ENCODE measurements at regions not wholly inside any gene's neighbourhood (a gene's known extent, or its start where the extent isn't known, plus 50 kb on each side); places are given as distances from the start of the nearest gene placed in this dataset.

DNA sequence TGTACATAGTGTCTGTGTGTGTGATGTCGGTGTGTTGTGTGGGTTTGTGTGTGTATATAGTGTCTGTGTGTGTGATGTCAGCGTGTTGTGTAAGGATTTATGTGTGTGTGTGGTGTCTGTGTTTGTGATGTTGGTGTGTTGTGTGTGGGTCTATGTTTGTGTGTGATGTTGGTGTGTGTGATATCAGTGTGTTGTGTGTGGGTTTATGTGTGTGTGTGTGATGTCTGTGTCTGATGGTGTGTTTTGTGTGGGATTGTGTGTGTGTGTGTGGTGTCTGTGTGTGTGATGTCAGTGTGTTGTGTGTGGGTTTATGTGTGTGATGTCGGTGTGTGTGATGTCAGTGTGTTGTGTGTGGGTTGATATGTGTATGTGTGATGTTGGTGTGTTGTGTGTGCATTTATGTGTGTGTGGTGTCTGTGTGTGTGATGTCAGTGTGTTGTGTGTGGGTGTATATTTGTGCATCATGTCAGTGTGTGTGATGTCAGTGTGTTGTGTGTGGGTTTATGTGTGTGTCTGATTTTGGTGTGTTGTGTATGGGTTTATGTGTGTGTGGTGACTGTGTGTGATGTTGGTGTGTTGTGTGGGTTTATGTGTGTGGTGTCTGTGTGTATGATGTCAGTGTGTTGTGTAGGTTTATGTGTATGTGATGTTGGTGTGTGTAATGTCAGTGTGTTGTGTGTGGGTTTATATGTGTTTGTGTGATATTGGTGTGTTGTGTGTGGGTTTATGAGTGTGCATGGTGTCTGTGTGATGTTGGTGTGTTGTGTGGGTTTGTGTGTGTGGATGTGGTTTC lies 102.4 kb upstream of the CD93 start:
- TF ChIP-seq XRCC3 (IDR thresholded peaks at IDR 0.05) = no peak
- TF ChIP-seq, protein P1, sequence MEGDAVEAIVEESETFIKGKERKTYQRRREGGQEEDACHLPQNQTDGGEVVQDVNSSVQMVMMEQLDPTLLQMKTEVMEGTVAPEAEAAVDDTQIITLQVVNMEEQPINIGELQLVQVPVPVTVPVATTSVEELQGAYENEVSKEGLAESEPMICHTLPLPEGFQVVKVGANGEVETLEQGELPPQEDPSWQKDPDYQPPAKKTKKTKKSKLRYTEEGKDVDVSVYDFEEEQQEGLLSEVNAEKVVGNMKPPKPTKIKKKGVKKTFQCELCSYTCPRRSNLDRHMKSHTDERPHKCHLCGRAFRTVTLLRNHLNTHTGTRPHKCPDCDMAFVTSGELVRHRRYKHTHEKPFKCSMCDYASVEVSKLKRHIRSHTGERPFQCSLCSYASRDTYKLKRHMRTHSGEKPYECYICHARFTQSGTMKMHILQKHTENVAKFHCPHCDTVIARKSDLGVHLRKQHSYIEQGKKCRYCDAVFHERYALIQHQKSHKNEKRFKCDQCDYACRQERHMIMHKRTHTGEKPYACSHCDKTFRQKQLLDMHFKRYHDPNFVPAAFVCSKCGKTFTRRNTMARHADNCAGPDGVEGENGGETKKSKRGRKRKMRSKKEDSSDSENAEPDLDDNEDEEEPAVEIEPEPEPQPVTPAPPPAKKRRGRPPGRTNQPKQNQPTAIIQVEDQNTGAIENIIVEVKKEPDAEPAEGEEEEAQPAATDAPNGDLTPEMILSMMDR (IDR thresholded peaks at IDR 0.05 in 2 of 3, conservative IDR thresholded peaks at IDR 0.05 in 1 of 3; ENCODE audit: insufficient read depth in 2 of 3, low read depth in 1 of 3, low read length in 3 of 3) = no peak
- TF ChIP-seq ZNF121 (CRISPR knock-in tag; conservative IDR thresholded peaks at IDR 0.05) = no peak
- TF ChIP-seq NBN (IDR thresholded peaks at IDR 0.05; ENCODE audit: low read depth) = no peak
- no peak for TF ChIP-seq FOXJ3 (CRISPR knock-in tag; IDR thresholded peaks at IDR 0.05)
- no peak for TF ChIP-seq POLR2A (conservative IDR thresholded peaks at IDR 0.05)
- no peak for TF ChIP-seq ZKSCAN1 (IDR thresholded peaks at IDR 0.05; ENCODE audit: low read depth, low read length)
- no peak for TF ChIP-seq EP300 (IDR thresholded peaks at IDR 0.05; ENCODE audit: low read length)
- no peak for TF ChIP-seq POLR2AphosphoS5 (IDR thresholded peaks at IDR 0.05; ENCODE audit: control insufficient read depth, insufficient read depth, low read depth, low read length)
- TF ChIP-seq, protein P2, sequence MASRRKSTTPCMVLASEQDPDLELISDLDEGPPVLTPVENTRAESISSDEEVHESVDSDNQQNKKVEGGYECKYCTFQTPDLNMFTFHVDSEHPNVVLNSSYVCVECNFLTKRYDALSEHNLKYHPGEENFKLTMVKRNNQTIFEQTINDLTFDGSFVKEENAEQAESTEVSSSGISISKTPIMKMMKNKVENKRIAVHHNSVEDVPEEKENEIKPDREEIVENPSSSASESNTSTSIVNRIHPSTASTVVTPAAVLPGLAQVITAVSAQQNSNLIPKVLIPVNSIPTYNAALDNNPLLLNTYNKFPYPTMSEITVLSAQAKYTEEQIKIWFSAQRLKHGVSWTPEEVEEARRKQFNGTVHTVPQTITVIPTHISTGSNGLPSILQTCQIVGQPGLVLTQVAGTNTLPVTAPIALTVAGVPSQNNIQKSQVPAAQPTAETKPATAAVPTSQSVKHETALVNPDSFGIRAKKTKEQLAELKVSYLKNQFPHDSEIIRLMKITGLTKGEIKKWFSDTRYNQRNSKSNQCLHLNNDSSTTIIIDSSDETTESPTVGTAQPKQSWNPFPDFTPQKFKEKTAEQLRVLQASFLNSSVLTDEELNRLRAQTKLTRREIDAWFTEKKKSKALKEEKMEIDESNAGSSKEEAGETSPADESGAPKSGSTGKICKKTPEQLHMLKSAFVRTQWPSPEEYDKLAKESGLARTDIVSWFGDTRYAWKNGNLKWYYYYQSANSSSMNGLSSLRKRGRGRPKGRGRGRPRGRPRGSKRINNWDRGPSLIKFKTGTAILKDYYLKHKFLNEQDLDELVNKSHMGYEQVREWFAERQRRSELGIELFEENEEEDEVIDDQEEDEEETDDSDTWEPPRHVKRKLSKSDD (conservative IDR thresholded peaks at IDR 0.05; ENCODE audit: low read length) = no peak
- no peak for TF ChIP-seq POLR2B (IDR thresholded peaks at IDR 0.05; ENCODE audit: low read depth, partially characterized antibody)
- TF ChIP-seq ZC3H8 (IDR thresholded peaks at IDR 0.05) = no peak
- no peak for TF ChIP-seq ATF1 (CRISPR knock-in tag; IDR thresholded peaks at IDR 0.05)
- TF ChIP-seq ATF1 (tag; IDR thresholded peaks at IDR 0.05) = no peak
- TF ChIP-seq SMC3 (conservative IDR thresholded peaks at IDR 0.05; ENCODE audit: insufficient read depth, low read depth, low read length) = no peak
